ENCODE measurements at regions not wholly inside any gene's neighbourhood (a gene's known extent, or its start where the extent isn't known, plus 50 kb on each side); places are given as distances from the start of the nearest gene placed in this dataset.

DNA sequence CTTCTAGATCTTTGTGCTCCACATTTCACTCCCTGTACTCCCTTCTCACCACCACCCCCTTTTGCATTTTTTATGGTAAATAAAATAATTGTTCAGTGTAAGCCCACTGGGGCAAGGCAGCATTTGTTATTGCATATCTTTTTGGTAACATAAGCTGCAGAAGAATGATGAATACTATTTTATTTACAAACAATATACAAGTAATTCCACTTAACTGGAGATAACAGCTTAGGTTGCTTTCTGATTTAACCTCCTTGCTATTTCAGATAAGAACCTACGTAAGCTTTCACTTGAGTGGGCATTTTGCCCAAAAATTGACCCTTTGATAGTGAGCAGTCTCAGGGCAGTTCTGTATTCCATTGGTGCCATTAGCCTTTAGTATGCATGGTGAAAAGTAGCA is 417.9 kb downstream of the SH3GL2 start:
- Histone ChIP-seq H3K36me3 (ENCODE audit: control insufficient read depth, insufficient read depth, low read length) (no peaks in the 10 kb centered on the region), H3K9me1 (ENCODE audit: control insufficient read depth, insufficient read depth, low read length) (no peaks in the 10 kb centered on the region), H3K79me2 (ENCODE audit: control insufficient read depth, insufficient read depth, low read length) (no peaks in the 10 kb centered on the region), H3K4me1 (replicated peaks in 1 of 2; ENCODE audit: control insufficient read depth in 2 of 2, insufficient read depth in 2 of 2, low read length in 2 of 2) (no peaks in the 10 kb centered on the region), H2AFZ (ENCODE audit: low read depth, low read length) (no peak overlapping the region), H3K4me2 (ENCODE audit: insufficient read depth, low read length) (no peak overlapping the region), H3K9me3 (replicated peaks; ENCODE audit: control insufficient read depth, insufficient read depth, low read depth, low read length) (no peaks in the 10 kb centered on the region), H4K20me1 (replicated peaks; ENCODE audit: control insufficient read depth, insufficient read depth, low read length) (no peaks in the 10 kb centered on the region), H3K4me3 (no peak overlapping the region), H3K27me3 (ENCODE audit: control insufficient read depth in 2 of 2, insufficient read depth in 2 of 2, low read length in 2 of 2) (no peaks in the 10 kb centered on the region), H3K9ac (ENCODE audit: insufficient read depth in 1 of 2, low read depth in 2 of 2, low read length in 2 of 2) (no peak overlapping the region), H3K27ac (ENCODE audit: extremely low read depth, low read depth, low read length) (no peak overlapping the region)
- intact Hi-C loops (cut with micrococcal nuclease), result no loop called here
- no peak for DNase-seq (ENCODE audit: extremely low read depth in 1 of 4, low spot score in 3 of 4)
- POLR2A ChIA-PET, result no interaction called here
- no TSS peak for BruUV-seq (replicated peaks)
- in situ Hi-C loops (cut with MboI), result no loop called here
- FAIRE-seq, result no peak
- WGBS (ENCODE audit: insufficient coverage, low coverage, missing lambda C conversion rate), result 0% methylated on average over 1 of the region's 1 CpG
- CTCF ChIA-PET (ENCODE audit: low intra/inter-chr PET ratio), result no interaction called here
- TF ChIP-seq STAT6 (CRISPR knock-in tag; IDR thresholded peaks at IDR 0.05) (no peak), NBN (IDR thresholded peaks at IDR 0.05; ENCODE audit: low read depth) (no peak), ARID4B (CRISPR knock-in tag; IDR thresholded peaks at IDR 0.05) (no peak), BDP1 (IDR thresholded peaks at IDR 0.05; ENCODE audit: insufficient read depth, insufficient read length) (no peak), NCOA1 (IDR thresholded peaks at IDR 0.05; ENCODE audit: low read depth) (no peak), ZHX1 (conservative IDR thresholded peaks at IDR 0.05; ENCODE audit: low read length) (no peak), CBX5 (IDR thresholded peaks at IDR 0.05; ENCODE audit: borderline replicate concordance, low read depth) (no peak), ZNF217 (CRISPR knock-in tag; IDR thresholded peaks at IDR 0.05) (no peak), E2F5 (CRISPR knock-in tag; IDR thresholded peaks at IDR 0.05) (no peak)
- ATAC-seq, result no peak

Data from K562 (cell line).